Body of pancreas (tissue), 4 donors: ENCODE measurements at regions not wholly inside any gene's neighbourhood (a gene's known extent, or its start where the extent isn't known, plus 50 kb on each side); places are given as distances from the start of the nearest gene placed in this dataset.
A peak's percentile ranks its signal among the peaks of the same experiment; 100 is the strongest.
"Not testable (repeated sequence)": the region's sequence is repeated elsewhere in the genome, so short reads cannot be mapped to it uniquely, and the experiment has no call there.

Source experiments
- CTCF ChIP-seq, 7 experiments: fragments of 450-650 bp in 4 of 7; fragments of 200-600 bp in 3 of 7; sonication (generic) in 3 of 7; IDR thresholded peaks; one replicate each; pipeline ENCODE4 v1.5.1; 2016 to 2019; ENCODE audit warnings: antibody characterized with exemption in 7 of 7
- POLR2A ChIP-seq, 3 donors: fragments of 450-650 bp; IDR thresholded peaks; one replicate each; pipeline ENCODE4 v1.6.1; 2016; ENCODE audit warnings: antibody characterized with exemption in 3 of 3, mild to moderate bottlenecking in 2 of 3

GRCh38 chr12:124669271-124669721 lies 101.9 kb upstream of the NCOR2 start:
- not testable (repeated sequence) for TF ChIP-seq CTCF (IDR thresholded peaks at IDR 0.05)
- TF ChIP-seq POLR2A (IDR thresholded peaks at IDR 0.05): peak in 1 of 3 donors; percentile 49
